Natural killer cell (primary cell): ENCODE measurements at regions not wholly inside any gene's neighbourhood (a gene's known extent, or its start where the extent isn't known, plus 50 kb on each side); places are given as distances from the start of the nearest gene placed in this dataset.

Experiments
- ATAC-seq, 3 donors: fragments of 150-1000 bp in 2 of 3; fragments of 200-7000 bp in 1 of 3; cut with Tn5 transposase; 1 replicate in 1 of 3; 2 replicates in 2 of 3; pipeline ENCODE4 v1.10.0; 2021; ENCODE audit warnings: mild to moderate bottlenecking in 2 of 3, moderate library complexity in 2 of 3
- DNase-seq, 2 donors: peaks; one replicate each; pipeline versions ENCODE4 v3.0.0 to v3.0.0-alpha.2; 2013 to 2021; ENCODE audit warnings: mixed read lengths in 1 of 2
- H3K27ac ChIP-seq: one replicate; pipeline ENCODE4 v1.5.1; 2013; ENCODE audit warnings: mild to moderate bottlenecking, low read length
- H3K27me3 ChIP-seq: one replicate; pipeline ENCODE4 v1.6.1; 2013; ENCODE audit warnings: low read length; ENCODE audit not compliant: control insufficient read depth, insufficient read depth
- H3K36me3 ChIP-seq: one replicate; pipeline ENCODE4 v1.6.1; 2013; ENCODE audit warnings: low read length; ENCODE audit not compliant: control insufficient read depth, insufficient read depth
- H3K4me1 ChIP-seq: one replicate; pipeline ENCODE4 v1.6.1; 2013; ENCODE audit warnings: low read length; ENCODE audit not compliant: control insufficient read depth, insufficient read depth
- H3K4me3 ChIP-seq: one replicate; pipeline ENCODE4 v1.5.1; 2013; ENCODE audit warnings: low read length
- H3K9me3 ChIP-seq: one replicate; pipeline ENCODE4 v1.6.1; 2013; ENCODE audit warnings: low read length; ENCODE audit not compliant: control insufficient read depth, insufficient read depth
- H3K27ac Mint-ChIP-seq, 2 donors: one replicate each; pipeline ENCODE4 v1.8.0; 2022; ENCODE audit warnings: mild to moderate bottlenecking in 2 of 2, mixed read lengths in 2 of 2, moderate library complexity in 1 of 2
- H3K27me3 Mint-ChIP-seq, 2 donors: one replicate each; pipeline ENCODE4 v1.8.0; 2022; ENCODE audit warnings: low read depth in 2 of 2, mixed read lengths in 2 of 2
- H3K36me3 Mint-ChIP-seq: one replicate; pipeline ENCODE4 v1.8.0; 2022; ENCODE audit warnings: mixed read lengths
- H3K4me1 Mint-ChIP-seq, 2 donors: one replicate each; pipeline ENCODE4 v1.8.0; 2022; ENCODE audit warnings: mixed read lengths in 2 of 2
- H3K4me3 Mint-ChIP-seq: one replicate; pipeline ENCODE4 v1.8.0; 2022; ENCODE audit warnings: mild to moderate bottlenecking, moderate library complexity, mixed read lengths
- H3K9me3 Mint-ChIP-seq, 2 donors: one replicate each; pipeline ENCODE4 v1.8.0; 2022; ENCODE audit warnings: mixed read lengths in 2 of 2
- WGBS: methylation state at CpG from one replicate; pipeline ENCODE4 v1.1.7; 2013; ENCODE audit warnings: missing lambda C conversion rate; ENCODE audit not compliant: insufficient coverage; 5-methylcytosine and 5-hydroxymethylcytosine counted together
- intact Hi-C: fragments of 100-400 bp; cut with micrococcal nuclease; formaldehyde crosslinking; loops from one replicate; pipeline ENCODE4 v1.14.2; 2022
- TF ChIP-seq, protein P1 (sequence below): fragments of 200-600 bp; IDR thresholded peaks from one replicate; pipeline ENCODE4 v1.8.0; 2022; ENCODE audit warnings: antibody characterized with exemption

DNA sequence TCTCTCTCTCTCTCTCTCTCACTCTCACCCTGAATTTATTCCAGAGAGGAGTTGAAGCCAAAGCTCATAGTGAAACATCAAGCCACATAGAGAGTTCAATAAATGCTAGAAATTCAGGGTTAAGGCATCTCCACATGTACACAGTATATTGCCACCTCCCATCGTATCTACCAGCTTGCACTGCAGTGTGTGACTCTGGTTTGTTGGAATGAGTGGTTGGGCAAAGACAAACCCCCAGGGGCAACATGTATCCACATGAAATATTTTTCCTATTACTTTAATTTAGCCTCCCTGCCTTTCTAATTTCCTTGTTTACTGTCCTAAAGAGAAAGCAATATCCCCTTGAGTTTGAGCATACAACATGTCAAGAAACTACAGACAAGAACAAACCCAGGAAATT is 247.3 kb downstream of the SPATA18 start:
- intact Hi-C loops = no loop called here
- ATAC-seq (no peak), DNase-seq (no peak)
- no peaks in the 10 kb centered on the region for H3K27me3 Mint-ChIP-seq
- Histone ChIP-seq H3K4me3 (no peak overlapping the region), H3K27me3 (no peaks in the 10 kb centered on the region), H3K4me1 (no peaks in the 10 kb centered on the region), H3K9me3 (peaks cover 5% of the 10 kb centered on the region), H3K27ac (no peak overlapping the region), H3K36me3 (no peaks in the 10 kb centered on the region)
- H3K4me1 Mint-ChIP-seq = no peaks in the 10 kb centered on the region
- no peak overlapping the region for H3K4me3 Mint-ChIP-seq
- TF ChIP-seq, protein P1, sequence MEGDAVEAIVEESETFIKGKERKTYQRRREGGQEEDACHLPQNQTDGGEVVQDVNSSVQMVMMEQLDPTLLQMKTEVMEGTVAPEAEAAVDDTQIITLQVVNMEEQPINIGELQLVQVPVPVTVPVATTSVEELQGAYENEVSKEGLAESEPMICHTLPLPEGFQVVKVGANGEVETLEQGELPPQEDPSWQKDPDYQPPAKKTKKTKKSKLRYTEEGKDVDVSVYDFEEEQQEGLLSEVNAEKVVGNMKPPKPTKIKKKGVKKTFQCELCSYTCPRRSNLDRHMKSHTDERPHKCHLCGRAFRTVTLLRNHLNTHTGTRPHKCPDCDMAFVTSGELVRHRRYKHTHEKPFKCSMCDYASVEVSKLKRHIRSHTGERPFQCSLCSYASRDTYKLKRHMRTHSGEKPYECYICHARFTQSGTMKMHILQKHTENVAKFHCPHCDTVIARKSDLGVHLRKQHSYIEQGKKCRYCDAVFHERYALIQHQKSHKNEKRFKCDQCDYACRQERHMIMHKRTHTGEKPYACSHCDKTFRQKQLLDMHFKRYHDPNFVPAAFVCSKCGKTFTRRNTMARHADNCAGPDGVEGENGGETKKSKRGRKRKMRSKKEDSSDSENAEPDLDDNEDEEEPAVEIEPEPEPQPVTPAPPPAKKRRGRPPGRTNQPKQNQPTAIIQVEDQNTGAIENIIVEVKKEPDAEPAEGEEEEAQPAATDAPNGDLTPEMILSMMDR = no peak
- no peaks in the 10 kb centered on the region for H3K36me3 Mint-ChIP-seq
- peaks cover 0 to 2% of the 10 kb centered on the region in 2 donors for H3K9me3 Mint-ChIP-seq
- no CpG with 5 or more reads among the region's 1 CpG for WGBS
- H3K27ac Mint-ChIP-seq = no peak overlapping the region

- no peaks in the 10 kb centered on the region for H3K27me3 Mint-ChIP-seq
- Histone ChIP-seq H3K9me3 (peaks cover 5% of the 10 kb centered on the region), H3K4me3 (no peak overlapping the region), H3K36me3 (no peaks in the 10 kb centered on the region), H3K27ac (no peak overlapping the region), H3K27me3 (no peaks in the 10 kb centered on the region), H3K4me1 (no peaks in the 10 kb centered on the region)
- DNase-seq (no peak), ATAC-seq (no peak)
- H3K27ac Mint-ChIP-seq = no peak overlapping the region
- TF ChIP-seq, protein P1 = no peak
- 70% methylated on average over 6 of the region's 7 CpGs for WGBS
- H3K4me1 Mint-ChIP-seq = no peaks in the 10 kb centered on the region
- peaks cover 0 to 2% of the 10 kb centered on the region in 2 donors for H3K9me3 Mint-ChIP-seq
- intact Hi-C loops = no loop called here
- H3K36me3 Mint-ChIP-seq = no peaks in the 10 kb centered on the region
- H3K4me3 Mint-ChIP-seq = no peak overlapping the region
These were observed 248.0 kb downstream of the SPATA18 start for GRCh38 chr4:52299120-52299519.

GRCh38 chr4:52311464-52312125 is 260.5 kb downstream of the SPATA18 start:
- no peaks in the 10 kb centered on the region for H3K4me1 Mint-ChIP-seq
- no peak for DNase-seq
- intact Hi-C loops = no loop called here
- no peak overlapping the region for H3K27ac ChIP-seq
- no peak overlapping the region for H3K4me3 ChIP-seq
- H3K9me3 Mint-ChIP-seq = peaks cover 0 to 10% of the 10 kb centered on the region in 2 donors
- no peaks in the 10 kb centered on the region for H3K4me1 ChIP-seq
- ATAC-seq = no peak
- H3K36me3 Mint-ChIP-seq = peaks cover 6% of the 10 kb centered on the region
- TF ChIP-seq, protein P1 = no peak
- 90% methylated on average over 1 of the region's 2 CpGs for WGBS
- H3K4me3 Mint-ChIP-seq = no peak overlapping the region
- no peaks in the 10 kb centered on the region for H3K36me3 ChIP-seq
- H3K9me3 ChIP-seq = no peaks in the 10 kb centered on the region
- no peaks in the 10 kb centered on the region for H3K27me3 Mint-ChIP-seq
- no peak overlapping the region for H3K27ac Mint-ChIP-seq
- no peaks in the 10 kb centered on the region for H3K27me3 ChIP-seq

GRCh38 chr4:52312722-52313121 is 261.6 kb downstream of the SPATA18 start:
- Histone ChIP-seq H3K4me1 (no peaks in the 10 kb centered on the region), H3K36me3 (no peaks in the 10 kb centered on the region), H3K27ac (no peak overlapping the region), H3K9me3 (no peaks in the 10 kb centered on the region), H3K4me3 (no peak overlapping the region), H3K27me3 (no peaks in the 10 kb centered on the region)
- Mint-ChIP-seq H3K27me3 (no peaks in the 10 kb centered on the region), H3K9me3 (peaks cover 0 to 8% of the 10 kb centered on the region in 2 donors), H3K27ac (no peak overlapping the region), H3K36me3 (peaks cover under 1% of the 10 kb centered on the region), H3K4me1 (no peaks in the 10 kb centered on the region), H3K4me3 (no peak overlapping the region)
- intact Hi-C loops = no loop called here
- DNase-seq (no peak), ATAC-seq (no peak)
- TF ChIP-seq, protein P1 = no peak
- 88% methylated on average over 2 of the region's 2 CpGs for WGBS
